ENCODE measurements at regions not wholly inside any gene's neighbourhood (a gene's known extent, or its start where the extent isn't known, plus 50 kb on each side); places are given as distances from the start of the nearest gene placed in this dataset.

GRCh38 chr5:123751670-123752069, 239.7 kb downstream of the CSNK1G3 start:
- no peak overlapping the region for H3K27ac Mint-ChIP-seq
- ATAC-seq, result no peak
- H3K4me1 Mint-ChIP-seq, result no peaks in the 10 kb centered on the region
- no peak overlapping the region for H3K4me3 Mint-ChIP-seq
- H3K9me3 Mint-ChIP-seq, result no peaks in the 10 kb centered on the region
- H3K27me3 Mint-ChIP-seq, result no peaks in the 10 kb centered on the region
- no peaks in the 10 kb centered on the region for H3K36me3 Mint-ChIP-seq

GRCh38 chr5:123748239-123748638, 236.3 kb downstream of the CSNK1G3 start:
- H3K27me3 Mint-ChIP-seq, result no peaks in the 10 kb centered on the region
- H3K4me1 Mint-ChIP-seq, result no peaks in the 10 kb centered on the region
- no peak overlapping the region for H3K27ac Mint-ChIP-seq
- no peaks in the 10 kb centered on the region for H3K9me3 Mint-ChIP-seq
- ATAC-seq, result no peak
- H3K4me3 Mint-ChIP-seq, result no peak overlapping the region
- no peaks in the 10 kb centered on the region for H3K36me3 Mint-ChIP-seq

DNA sequence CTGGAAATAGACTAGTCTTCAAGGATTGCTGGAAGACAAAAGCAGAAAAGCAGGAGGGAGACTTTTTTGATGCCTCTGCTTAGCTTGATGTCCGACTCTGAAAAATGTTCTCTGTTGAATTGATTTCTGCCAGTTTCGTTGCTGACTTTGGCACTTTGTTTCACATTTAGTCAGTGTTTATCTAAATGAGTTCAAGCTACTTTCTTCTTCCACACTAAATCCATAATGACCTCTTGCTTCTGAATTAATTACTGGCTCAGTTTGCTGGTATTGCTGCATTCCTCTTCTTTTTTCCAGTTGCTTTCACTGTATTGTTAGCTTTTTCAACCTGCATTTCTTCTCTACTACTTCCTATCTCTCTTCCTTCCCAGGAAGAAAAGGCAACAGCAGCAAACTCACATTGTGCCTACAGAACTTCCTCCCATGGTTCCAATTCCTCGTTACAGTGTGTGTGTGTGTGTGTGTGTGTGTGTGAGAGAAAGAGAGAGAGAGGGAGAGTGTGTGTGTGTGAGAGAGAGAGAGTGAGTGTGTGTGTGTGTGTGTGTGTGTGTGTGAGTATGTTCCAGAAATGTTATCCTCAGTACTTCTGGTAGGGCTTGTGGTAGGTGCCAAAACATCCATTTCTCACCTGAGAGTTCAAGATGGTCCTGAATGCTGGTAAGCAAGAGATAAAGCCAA, 234.8 kb downstream of the CSNK1G3 start:
- Mint-ChIP-seq H3K36me3 (no peaks in the 10 kb centered on the region), H3K9me3 (no peaks in the 10 kb centered on the region), H3K27me3 (peaks cover 7% of the 10 kb centered on the region), H3K4me1 (no peaks in the 10 kb centered on the region), H3K27ac (no peak overlapping the region), H3K4me3 (no peak overlapping the region)
- ATAC-seq, result no peak

DNA sequence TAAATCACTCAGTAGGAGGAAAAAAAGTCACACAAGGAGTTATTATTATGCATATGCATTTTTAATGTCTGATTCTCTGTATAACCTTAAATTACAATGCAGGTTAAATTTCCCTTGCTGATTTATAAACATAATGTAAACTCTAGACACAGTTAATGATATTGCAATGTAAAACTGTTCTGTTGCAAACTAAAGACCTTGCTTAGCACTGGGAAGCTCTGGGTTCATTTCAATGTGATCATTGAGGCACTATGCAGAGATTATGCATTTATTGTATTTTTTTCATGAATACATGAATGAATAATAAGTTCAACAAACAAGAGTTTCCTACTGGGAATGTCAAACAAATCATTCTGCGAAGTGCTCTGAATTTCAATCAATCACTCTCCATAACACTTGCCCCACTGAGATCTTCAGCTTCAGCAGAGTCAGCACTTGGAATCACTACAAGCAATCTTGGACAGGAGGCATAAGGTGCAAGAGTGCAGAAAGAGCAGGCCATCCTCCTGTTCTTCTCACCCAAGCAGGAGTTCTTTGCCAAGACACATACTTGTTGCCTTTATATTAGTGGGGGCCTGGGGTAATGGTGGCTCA, 232.1 kb downstream of the CSNK1G3 start:
- H3K27me3 Mint-ChIP-seq, result peaks cover 9% of the 10 kb centered on the region
- no peak overlapping the region for H3K27ac Mint-ChIP-seq

GRCh38 chr5:123735384-123735783, 223.4 kb downstream of the CSNK1G3 start:
- Mint-ChIP-seq H3K4me1 (no peaks in the 10 kb centered on the region), H3K27ac (no peak overlapping the region), H3K4me3 (no peak overlapping the region), H3K9me3 (peaks cover 21% of the 10 kb centered on the region), H3K36me3 (no peaks in the 10 kb centered on the region), H3K27me3 (no peaks in the 10 kb centered on the region)
- ATAC-seq, result no peak

More for the DNA sequence above, 232.1 kb downstream of the CSNK1G3 start:
- no peaks in the 10 kb centered on the region for H3K36me3 Mint-ChIP-seq
- no peak overlapping the region for H3K4me3 Mint-ChIP-seq
- peaks cover 2% of the 10 kb centered on the region for H3K9me3 Mint-ChIP-seq
- H3K4me1 Mint-ChIP-seq, result no peaks in the 10 kb centered on the region
- no peak for ATAC-seq

DNA sequence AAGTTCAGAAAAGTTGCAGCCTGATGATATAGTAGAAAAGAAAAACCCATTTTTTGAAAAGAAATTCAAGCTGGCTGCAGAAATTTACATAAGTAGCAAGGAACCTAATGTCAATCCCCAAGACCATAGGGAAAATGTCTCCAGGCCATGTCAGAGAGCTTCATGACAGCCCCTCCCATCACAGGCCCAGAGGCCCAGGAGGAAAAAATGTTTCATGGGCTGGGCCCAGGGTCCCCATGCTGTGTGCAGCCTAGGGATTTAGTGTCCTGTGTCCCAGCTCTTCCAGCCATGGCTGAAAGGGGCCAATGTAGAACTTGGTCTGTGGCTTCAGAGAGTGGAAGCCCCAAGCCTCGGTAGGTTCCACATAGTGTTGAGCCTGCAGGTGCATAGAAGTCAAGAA, 220.3 kb downstream of the CSNK1G3 start:
- Mint-ChIP-seq H3K4me3 (no peak overlapping the region), H3K9me3 (peaks cover 23% of the 10 kb centered on the region), H3K36me3 (no peaks in the 10 kb centered on the region), H3K27me3 (no peaks in the 10 kb centered on the region), H3K27ac (no peak overlapping the region), H3K4me1 (no peaks in the 10 kb centered on the region)
- ATAC-seq, result no peak

- no peaks in the 10 kb centered on the region for H3K4me1 Mint-ChIP-seq
- ATAC-seq, result no peak
- H3K27ac Mint-ChIP-seq, result no peak overlapping the region
- H3K27me3 Mint-ChIP-seq, result peaks cover 30% of the 10 kb centered on the region
- no peak overlapping the region for H3K4me3 Mint-ChIP-seq
- H3K9me3 Mint-ChIP-seq, result peaks cover 6% of the 10 kb centered on the region
- no peaks in the 10 kb centered on the region for H3K36me3 Mint-ChIP-seq
Measured at GRCh38 chr5:123722451-123722850, 210.5 kb downstream of the CSNK1G3 start.

GRCh38 chr5:123721675-123722276, 209.8 kb downstream of the CSNK1G3 start:
- H3K27ac Mint-ChIP-seq, result no peak overlapping the region
- no peaks in the 10 kb centered on the region for H3K36me3 Mint-ChIP-seq
- peaks cover 6% of the 10 kb centered on the region for H3K9me3 Mint-ChIP-seq
- ATAC-seq, result peak; percentile 39
- H3K4me3 Mint-ChIP-seq, result no peak overlapping the region
- H3K4me1 Mint-ChIP-seq, result no peaks in the 10 kb centered on the region
- H3K27me3 Mint-ChIP-seq, result peaks cover 28% of the 10 kb centered on the region

GRCh38 chr5:123720955-123721354, 209.0 kb downstream of the CSNK1G3 start:
- ATAC-seq, result no peak
- Mint-ChIP-seq H3K4me1 (no peaks in the 10 kb centered on the region), H3K27me3 (peaks cover 20% of the 10 kb centered on the region), H3K4me3 (no peak overlapping the region), H3K27ac (no peak overlapping the region), H3K36me3 (no peaks in the 10 kb centered on the region), H3K9me3 (peaks cover 1% of the 10 kb centered on the region)

DNA sequence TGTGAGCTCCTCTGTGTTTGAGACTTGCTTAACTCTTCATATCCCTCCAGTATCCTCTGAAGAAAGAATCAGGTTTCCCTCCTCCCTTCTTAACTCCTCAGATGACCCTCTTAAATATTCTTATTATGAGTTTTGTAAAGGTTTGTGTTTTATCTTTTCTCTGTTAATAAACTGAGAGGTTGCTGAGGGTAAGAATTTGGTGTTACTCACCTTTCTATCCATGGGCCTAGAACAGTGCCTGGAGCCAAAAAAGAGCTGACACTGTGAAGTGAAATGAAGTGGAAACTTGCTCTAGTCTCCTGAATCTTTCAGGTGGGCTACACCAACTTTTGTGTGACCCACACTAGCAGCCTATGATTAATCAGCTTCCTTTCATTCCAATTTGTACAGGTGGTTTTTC, 208.4 kb downstream of the CSNK1G3 start:
- Mint-ChIP-seq H3K36me3 (no peaks in the 10 kb centered on the region), H3K4me1 (no peaks in the 10 kb centered on the region), H3K27me3 (peaks cover 16% of the 10 kb centered on the region), H3K27ac (no peak overlapping the region), H3K9me3 (no peaks in the 10 kb centered on the region), H3K4me3 (no peak overlapping the region)
- no peak for ATAC-seq

- Mint-ChIP-seq H3K27ac (no peak overlapping the region), H3K9me3 (no peaks in the 10 kb centered on the region), H3K27me3 (peaks cover 16% of the 10 kb centered on the region), H3K4me1 (no peaks in the 10 kb centered on the region), H3K36me3 (no peaks in the 10 kb centered on the region), H3K4me3 (no peak overlapping the region)
- ATAC-seq, result peak; percentile 31
Measured at GRCh38 chr5:123719004-123719403, 207.0 kb downstream of the CSNK1G3 start.

- H3K4me3 Mint-ChIP-seq, result no peak overlapping the region
- no peaks in the 10 kb centered on the region for H3K36me3 Mint-ChIP-seq
- H3K4me1 Mint-ChIP-seq, result no peaks in the 10 kb centered on the region
- peaks cover 16% of the 10 kb centered on the region for H3K27me3 Mint-ChIP-seq
- no peak overlapping the region for H3K27ac Mint-ChIP-seq
- peaks cover 4% of the 10 kb centered on the region for H3K9me3 Mint-ChIP-seq
- ATAC-seq, result no peak
Measured at GRCh38 chr5:123718238-123718637, 206.3 kb downstream of the CSNK1G3 start.

DNA sequence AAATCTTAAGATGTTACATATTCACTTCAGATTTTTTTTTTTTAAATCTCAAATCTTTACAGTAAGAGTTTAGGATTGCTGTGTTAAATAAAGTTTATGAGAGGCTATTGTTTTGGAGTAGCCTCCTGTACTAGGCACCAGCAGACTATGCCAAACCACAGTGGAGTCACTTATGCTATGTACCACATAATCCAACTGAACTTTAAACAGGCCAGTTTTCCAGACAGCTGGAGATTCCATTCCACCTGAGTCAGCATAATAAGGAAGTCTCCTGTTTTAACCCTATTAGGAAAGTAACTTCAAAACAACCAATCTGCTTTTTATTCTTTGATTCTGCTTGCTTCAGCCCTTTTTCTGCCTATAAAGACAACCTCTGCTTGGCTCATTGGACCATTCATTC, 205.2 kb downstream of the CSNK1G3 start:
- H3K9me3 Mint-ChIP-seq, result peaks cover 6% of the 10 kb centered on the region
- H3K36me3 Mint-ChIP-seq, result no peaks in the 10 kb centered on the region
- ATAC-seq, result no peak
- H3K4me1 Mint-ChIP-seq, result no peaks in the 10 kb centered on the region
- no peak overlapping the region for H3K27ac Mint-ChIP-seq
- H3K4me3 Mint-ChIP-seq, result no peak overlapping the region
- H3K27me3 Mint-ChIP-seq, result peaks cover 14% of the 10 kb centered on the region

- ATAC-seq, result no peak
- no peak overlapping the region for H3K27ac Mint-ChIP-seq
- H3K4me1 Mint-ChIP-seq, result no peaks in the 10 kb centered on the region
- H3K4me3 Mint-ChIP-seq, result no peak overlapping the region
- no peaks in the 10 kb centered on the region for H3K27me3 Mint-ChIP-seq
- no peaks in the 10 kb centered on the region for H3K36me3 Mint-ChIP-seq
- peaks cover 15% of the 10 kb centered on the region for H3K9me3 Mint-ChIP-seq
Measured at GRCh38 chr5:123710031-123710430, 198.1 kb downstream of the CSNK1G3 start.

GRCh38 chr5:123709422-123709821, 197.4 kb downstream of the CSNK1G3 start:
- no peaks in the 10 kb centered on the region for H3K36me3 Mint-ChIP-seq
- ATAC-seq, result no peak

More at GRCh38 chr5:123709422-123709821, 197.4 kb downstream of the CSNK1G3 start:
- H3K27ac Mint-ChIP-seq, result no peak overlapping the region
- H3K9me3 Mint-ChIP-seq, result peaks cover 15% of the 10 kb centered on the region
- no peak overlapping the region for H3K4me3 Mint-ChIP-seq
- no peaks in the 10 kb centered on the region for H3K27me3 Mint-ChIP-seq
- no peaks in the 10 kb centered on the region for H3K4me1 Mint-ChIP-seq

Data from stimulated activated memory B cell treated with anti-CD40 and anti-IgM and Interleukin-4, amounts not matched to agents 10 μg/mL and 1 μg/mL and 100 μg/mL, for 72 hours (primary cell).